ENCODE measurements at regions not wholly inside any gene's neighbourhood (a gene's known extent, or its start where the extent isn't known, plus 50 kb on each side); places are given as distances from the start of the nearest gene placed in this dataset.
A peak's percentile ranks its signal among the peaks of the same experiment; 100 is the strongest.

- DNase-seq (ENCODE audit: low read depth): no peak
Measured at GRCh38 chr2:129709956-129710598, 269.4 kb upstream of the RAB6C start.

GRCh38 chr2:129710670-129711495 lies 268.6 kb upstream of the RAB6C start:
- DNase-seq (ENCODE audit: low read depth): no peak

- peak; percentile 17 for DNase-seq (ENCODE audit: low read depth)
Measured at GRCh38 chr2:129711816-129712675, 267.4 kb upstream of the RAB6C start.

- DNase-seq (ENCODE audit: low read depth): no peak
Measured at GRCh38 chr2:129712676-129712985, 266.8 kb upstream of the RAB6C start.

- no peak for DNase-seq (ENCODE audit: low read depth)
Measured at GRCh38 chr2:129713337-129713736, 266.1 kb upstream of the RAB6C start.

- no peak for DNase-seq (ENCODE audit: low read depth)
Measured at GRCh38 chr2:129716781-129717559, 262.5 kb upstream of the RAB6C start.

- no peak for DNase-seq (ENCODE audit: low read depth)
Measured at GRCh38 chr2:129717560-129718130, 261.8 kb upstream of the RAB6C start.

- DNase-seq (ENCODE audit: low read depth): no peak
Measured at GRCh38 chr2:129719335-129719734, 260.1 kb upstream of the RAB6C start.

DNA sequence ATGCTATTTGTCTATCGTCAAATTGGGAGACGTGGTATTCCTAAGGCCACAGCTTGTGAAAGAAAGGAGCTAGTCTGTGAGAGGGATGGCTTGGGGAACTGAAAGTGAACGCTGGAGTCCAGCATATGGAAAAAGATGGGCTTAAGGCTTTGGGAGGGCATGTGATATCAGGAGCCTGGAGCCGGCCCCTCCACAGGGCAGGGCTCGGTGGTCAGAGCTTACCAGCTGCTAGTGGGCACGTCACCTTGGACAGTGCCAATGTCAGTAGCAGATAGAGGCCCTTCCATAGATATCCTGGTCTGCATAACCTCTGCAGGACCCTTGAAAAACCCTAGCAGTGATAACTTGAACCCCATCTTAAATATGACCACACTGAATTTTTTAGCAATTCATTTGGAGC lies 259.1 kb upstream of the RAB6C start:
- DNase-seq (ENCODE audit: low read depth): no peak

- DNase-seq (ENCODE audit: low read depth): no peak
Measured at GRCh38 chr2:129720761-129721160, 258.7 kb upstream of the RAB6C start.

DNA sequence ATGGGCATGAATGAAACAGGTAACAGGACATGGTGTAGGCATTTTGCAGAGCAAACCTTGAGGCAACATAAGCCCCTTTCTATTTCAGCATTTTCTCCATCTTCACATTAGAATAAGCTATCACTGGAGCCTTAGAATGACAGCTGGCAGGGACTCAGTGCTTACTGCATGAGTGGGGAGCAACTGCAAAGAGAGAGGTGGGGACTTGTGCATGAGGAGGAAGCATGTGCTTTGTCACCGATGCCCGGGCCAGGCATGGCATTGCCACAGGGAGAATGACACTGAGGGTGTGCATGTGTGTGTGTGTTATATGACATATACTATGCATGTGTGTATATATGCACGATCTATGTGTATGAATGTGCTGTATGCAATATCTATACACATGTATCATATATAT lies 258.2 kb upstream of the RAB6C start:
- no peak for DNase-seq (ENCODE audit: low read depth)

GRCh38 chr2:129721846-129722245 lies 257.6 kb upstream of the RAB6C start:
- no peak for DNase-seq (ENCODE audit: low read depth)

- DNase-seq (ENCODE audit: low read depth): no peak
Measured at GRCh38 chr2:129722306-129723019, 257.0 kb upstream of the RAB6C start.

DNA sequence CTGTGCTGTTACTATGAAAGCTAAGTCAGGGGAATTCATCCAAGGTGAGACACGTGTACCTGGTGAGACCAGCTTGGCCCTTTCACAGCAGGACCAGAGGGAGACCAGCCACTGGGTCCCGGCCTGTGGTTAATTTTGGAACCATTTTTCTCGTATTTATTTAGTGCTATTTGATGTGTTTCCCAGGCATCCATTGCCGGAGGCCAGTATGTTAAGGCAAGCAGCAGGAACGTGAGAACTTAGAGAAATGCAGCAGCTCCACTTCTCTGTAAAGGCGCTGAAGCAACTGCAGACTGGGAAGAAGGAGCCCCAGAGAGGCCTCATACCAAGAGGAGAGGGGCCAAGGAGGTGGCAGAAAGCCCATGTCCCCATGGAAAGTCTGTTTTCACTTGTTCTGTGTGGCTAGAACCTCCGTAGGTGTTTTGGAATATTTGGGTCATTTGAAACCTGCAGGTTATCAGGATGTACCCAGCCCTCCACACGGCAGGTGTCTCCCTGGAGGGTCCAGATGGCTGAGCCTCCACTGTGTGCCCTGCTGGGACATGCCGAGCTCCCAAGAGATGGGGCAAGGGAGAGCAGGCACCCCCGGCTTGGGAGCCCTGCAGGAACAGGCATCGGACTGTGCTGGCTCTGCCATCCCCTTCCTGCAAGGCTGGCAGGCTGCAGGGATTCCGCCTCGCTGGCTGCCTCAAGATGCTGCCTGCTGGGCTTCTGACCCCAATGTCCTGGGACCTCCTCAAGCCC lies 256.0 kb upstream of the RAB6C start:
- DNase-seq (ENCODE audit: low read depth): no peak

- no peak for DNase-seq (ENCODE audit: low read depth)
Measured at GRCh38 chr2:129724021-129724757, 255.3 kb upstream of the RAB6C start.

DNA sequence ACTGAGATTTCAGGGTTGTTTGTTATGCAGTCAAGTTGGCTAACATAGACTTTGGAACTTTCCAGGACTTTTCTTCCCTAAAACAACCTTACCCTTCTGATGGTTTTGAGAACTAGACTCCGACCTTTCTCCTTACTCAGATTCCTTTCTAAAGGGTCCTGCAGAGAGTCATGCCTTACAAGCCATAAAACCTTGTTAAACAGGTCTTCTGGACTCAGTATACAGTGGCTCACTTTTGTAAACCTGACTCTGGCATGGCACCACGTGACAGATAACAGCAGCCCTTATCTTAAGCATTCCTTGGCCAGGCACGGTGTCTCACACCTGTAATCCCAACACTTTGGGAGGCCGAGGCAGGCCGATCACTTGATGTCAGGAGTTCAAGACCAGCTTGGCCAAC lies 253.2 kb upstream of the RAB6C start:
- no peak for DNase-seq (ENCODE audit: low read depth)

DNA sequence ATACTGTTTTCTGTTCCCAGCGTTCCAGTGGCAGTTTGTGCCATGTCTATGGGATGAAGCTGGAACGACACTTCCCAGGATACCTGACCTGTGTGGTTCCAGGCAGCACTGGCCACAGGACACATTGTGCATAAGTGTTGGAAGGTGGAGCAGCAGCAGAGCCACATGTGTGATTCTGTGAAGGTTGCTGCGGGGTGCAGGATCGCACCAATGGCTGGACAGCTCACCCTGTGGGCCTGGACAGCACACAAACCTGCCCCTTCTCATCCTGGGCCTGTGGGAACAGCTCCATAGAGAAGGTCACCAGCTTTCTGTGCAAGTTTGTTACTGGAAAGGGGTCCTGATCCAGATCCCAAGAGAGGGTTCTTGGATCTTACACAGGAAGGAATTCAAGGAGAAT lies 252.2 kb upstream of the RAB6C start:
- DNase-seq (ENCODE audit: low read depth): no peak

GRCh38 chr2:129728035-129728972 lies 251.2 kb upstream of the RAB6C start:
- DNase-seq (ENCODE audit: low read depth): peak; percentile 25

Data from HT1080 (cell line).